Liver (tissue), 3 donors: ENCODE measurements at regions not wholly inside any gene's neighbourhood (a gene's known extent, or its start where the extent isn't known, plus 50 kb on each side); places are given as distances from the start of the nearest gene placed in this dataset.
"Not testable (repeated sequence)": the region's sequence is repeated elsewhere in the genome, so short reads cannot be mapped to it uniquely, and the experiment has no call there.

ENCODE experiments used
- EGR1 ChIP-seq, 2 donors: IDR thresholded peaks; 2 replicates each; pipeline ENCODE4 v1.6.1; 2016 to 2018; ENCODE audit warnings: antibody characterized with exemption in 2 of 2, low read depth in 2 of 2
- FOXA1 ChIP-seq: IDR thresholded peaks from 2 replicates; pipeline ENCODE4 v1.6.1; 2016; ENCODE audit warnings: antibody characterized with exemption
- FOXA2 ChIP-seq: IDR thresholded peaks from 2 replicates; pipeline ENCODE4 v1.6.1; 2016; ENCODE audit warnings: antibody characterized with exemption
- HNF4A ChIP-seq, 2 donors: conservative IDR thresholded peaks; 2 replicates each; pipeline ENCODE4 v1.6.1; 2016; ENCODE audit warnings: antibody characterized with exemption in 2 of 2, mild to moderate bottlenecking in 2 of 2
- JUND ChIP-seq, 2 donors: IDR thresholded peaks; 2 replicates each; pipeline ENCODE4 v1.6.1; 2016; ENCODE audit warnings: antibody characterized with exemption in 2 of 2
- RAD21 ChIP-seq, 2 donors: IDR thresholded peaks; 2 replicates each; pipeline ENCODE4 v1.6.1; 2016; ENCODE audit warnings: antibody characterized with exemption in 2 of 2, mild to moderate bottlenecking in 2 of 2
- RXRA ChIP-seq, 2 donors: IDR thresholded peaks; 2 replicates each; pipeline ENCODE4 v1.6.1; 2017 to 2018; ENCODE audit warnings: antibody characterized with exemption in 2 of 2, mild to moderate bottlenecking in 1 of 2
- TAF1 ChIP-seq: conservative IDR thresholded peaks from 2 replicates; pipeline ENCODE4 v1.6.1; 2016; ENCODE audit warnings: antibody characterized with exemption, mild to moderate bottlenecking
- YY1 ChIP-seq: IDR thresholded peaks from 2 replicates; pipeline ENCODE4 v1.6.1; 2016; ENCODE audit warnings: antibody characterized with exemption, mild to moderate bottlenecking
- TF ChIP-seq, protein P1 (sequence below): fragments of 150-350 bp; IDR thresholded peaks from 2 replicates; pipeline ENCODE4 v1.5.1; 2017; ENCODE audit warnings: improper control_type of control experiment, low read depth, low read length; ENCODE audit not compliant: missing input control
- TF ChIP-seq, protein P2 (sequence below): IDR thresholded peaks from 2 replicates; pipeline ENCODE4 v1.6.1; 2016; ENCODE audit warnings: antibody characterized with exemption
- donor health status: healthy.
- donor health status: healthy.

DNA sequence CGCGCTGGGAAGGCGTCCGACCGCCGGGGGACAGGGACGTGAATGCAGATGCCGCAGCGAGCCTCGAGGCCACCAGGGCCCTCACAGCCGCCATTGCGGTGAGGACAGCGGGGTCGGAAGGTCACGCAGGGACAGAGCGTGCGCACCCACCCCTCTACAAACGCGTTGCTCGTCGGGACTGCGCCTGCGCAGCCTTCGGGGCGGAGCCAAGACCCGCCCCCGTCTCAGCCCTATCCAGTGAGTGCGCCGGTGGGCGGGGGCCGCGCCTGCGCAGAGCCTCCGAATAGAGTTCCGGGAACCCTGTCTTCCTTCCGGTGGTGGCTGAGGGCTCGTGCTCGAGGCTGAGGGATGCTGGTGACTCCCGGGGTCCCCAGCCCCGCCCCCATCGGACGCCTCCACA lies 5393.1 kb upstream of the TPTE start:
- TF ChIP-seq JUND (IDR thresholded peaks at IDR 0.05); TAF1; FOXA2; FOXA1; RAD21 (IDR thresholded peaks at IDR 0.05); HNF4A (conservative IDR thresholded peaks at IDR 0.05): not testable (repeated sequence)
- TF ChIP-seq RXRA (IDR thresholded peaks at IDR 0.05) (peak; percentile 22 to 43), YY1 (peak; percentile 79), EGR1 (IDR thresholded peaks at IDR 0.05; ENCODE audit: low read depth in 2 of 2) (peak in 1 of 2 donors; percentile 60)
- TF ChIP-seq, protein P1, sequence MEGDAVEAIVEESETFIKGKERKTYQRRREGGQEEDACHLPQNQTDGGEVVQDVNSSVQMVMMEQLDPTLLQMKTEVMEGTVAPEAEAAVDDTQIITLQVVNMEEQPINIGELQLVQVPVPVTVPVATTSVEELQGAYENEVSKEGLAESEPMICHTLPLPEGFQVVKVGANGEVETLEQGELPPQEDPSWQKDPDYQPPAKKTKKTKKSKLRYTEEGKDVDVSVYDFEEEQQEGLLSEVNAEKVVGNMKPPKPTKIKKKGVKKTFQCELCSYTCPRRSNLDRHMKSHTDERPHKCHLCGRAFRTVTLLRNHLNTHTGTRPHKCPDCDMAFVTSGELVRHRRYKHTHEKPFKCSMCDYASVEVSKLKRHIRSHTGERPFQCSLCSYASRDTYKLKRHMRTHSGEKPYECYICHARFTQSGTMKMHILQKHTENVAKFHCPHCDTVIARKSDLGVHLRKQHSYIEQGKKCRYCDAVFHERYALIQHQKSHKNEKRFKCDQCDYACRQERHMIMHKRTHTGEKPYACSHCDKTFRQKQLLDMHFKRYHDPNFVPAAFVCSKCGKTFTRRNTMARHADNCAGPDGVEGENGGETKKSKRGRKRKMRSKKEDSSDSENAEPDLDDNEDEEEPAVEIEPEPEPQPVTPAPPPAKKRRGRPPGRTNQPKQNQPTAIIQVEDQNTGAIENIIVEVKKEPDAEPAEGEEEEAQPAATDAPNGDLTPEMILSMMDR, result not testable (repeated sequence)
- TF ChIP-seq, protein P2, sequence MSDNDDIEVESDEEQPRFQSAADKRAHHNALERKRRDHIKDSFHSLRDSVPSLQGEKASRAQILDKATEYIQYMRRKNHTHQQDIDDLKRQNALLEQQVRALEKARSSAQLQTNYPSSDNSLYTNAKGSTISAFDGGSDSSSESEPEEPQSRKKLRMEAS, result not testable (repeated sequence)
